Lower leg skin (tissue), 4 donors: ENCODE measurements at regions not wholly inside any gene's neighbourhood (a gene's known extent, or its start where the extent isn't known, plus 50 kb on each side); places are given as distances from the start of the nearest gene placed in this dataset.

Experiments used
- DNase-seq, 2 donors: peaks; one replicate each; pipeline ENCODE4 v3.0.0-alpha.2; 2019; ENCODE audit warnings: low spot score in 2 of 2
- H3K4me3 ChIP-seq: fragments of 200-600 bp; sonication (generic); 2 replicates; pipeline ENCODE4 v1.5.1; 2017; ENCODE audit warnings: mild to moderate bottlenecking, low read depth; ENCODE audit not compliant: poor library complexity, severe bottlenecking
- POLR2A ChIP-seq, 2 donors: fragments of 450-650 bp; IDR thresholded peaks; one replicate each; pipeline ENCODE4 v1.6.1; 2016 to 2017; ENCODE audit warnings: antibody characterized with exemption in 2 of 2, mild to moderate bottlenecking in 1 of 2, moderate library complexity in 1 of 2
- WGBS, 2 donors: methylation state at CpG; one replicate each; pipeline ENCODE4 v1.1.5; 2018; 5-methylcytosine and 5-hydroxymethylcytosine counted together
- intact Hi-C: fragments of 100-400 bp; cut with DNase I; formaldehyde crosslinking; loops from one replicate; pipeline ENCODE4 v1.15.0; 2023; ENCODE audit warnings: low total_unique reads
- TF ChIP-seq, protein P1 (sequence below), 3 donors: fragments of 450-650 bp; IDR thresholded peaks; one replicate each; pipeline ENCODE4 v1.5.1; 2016; ENCODE audit warnings: antibody characterized with exemption in 3 of 3, mild to moderate bottlenecking in 3 of 3, moderate library complexity in 2 of 3

DNA sequence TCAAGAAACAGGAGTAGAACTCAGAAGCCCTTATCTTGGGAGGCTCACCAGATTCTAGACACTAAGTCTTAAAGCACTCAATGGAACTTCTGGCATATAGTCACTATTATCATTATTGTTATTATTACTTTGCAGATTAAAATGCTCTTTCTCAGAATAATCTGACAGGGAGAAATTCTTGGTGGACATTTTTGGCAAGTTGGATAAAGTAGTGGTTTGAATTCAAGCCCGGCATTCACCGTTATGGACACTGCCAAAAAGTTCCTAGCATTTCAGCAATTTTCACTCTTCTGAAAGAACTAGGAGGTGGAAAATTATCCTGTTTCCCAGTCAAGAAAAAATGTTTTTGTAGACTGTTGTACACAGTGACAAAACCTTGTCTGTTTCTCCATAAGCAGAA, 179.6 kb upstream of the ISX start:
- intact Hi-C loops: no loop called here
- WGBS, 2 donors: 61 to 75% methylated on average over 2 of the region's 2 CpGs
- no peak overlapping the region for H3K4me3 ChIP-seq
- DNase-seq: no peak
- TF ChIP-seq, protein P1, sequence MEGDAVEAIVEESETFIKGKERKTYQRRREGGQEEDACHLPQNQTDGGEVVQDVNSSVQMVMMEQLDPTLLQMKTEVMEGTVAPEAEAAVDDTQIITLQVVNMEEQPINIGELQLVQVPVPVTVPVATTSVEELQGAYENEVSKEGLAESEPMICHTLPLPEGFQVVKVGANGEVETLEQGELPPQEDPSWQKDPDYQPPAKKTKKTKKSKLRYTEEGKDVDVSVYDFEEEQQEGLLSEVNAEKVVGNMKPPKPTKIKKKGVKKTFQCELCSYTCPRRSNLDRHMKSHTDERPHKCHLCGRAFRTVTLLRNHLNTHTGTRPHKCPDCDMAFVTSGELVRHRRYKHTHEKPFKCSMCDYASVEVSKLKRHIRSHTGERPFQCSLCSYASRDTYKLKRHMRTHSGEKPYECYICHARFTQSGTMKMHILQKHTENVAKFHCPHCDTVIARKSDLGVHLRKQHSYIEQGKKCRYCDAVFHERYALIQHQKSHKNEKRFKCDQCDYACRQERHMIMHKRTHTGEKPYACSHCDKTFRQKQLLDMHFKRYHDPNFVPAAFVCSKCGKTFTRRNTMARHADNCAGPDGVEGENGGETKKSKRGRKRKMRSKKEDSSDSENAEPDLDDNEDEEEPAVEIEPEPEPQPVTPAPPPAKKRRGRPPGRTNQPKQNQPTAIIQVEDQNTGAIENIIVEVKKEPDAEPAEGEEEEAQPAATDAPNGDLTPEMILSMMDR (IDR thresholded peaks at IDR 0.05): no peak
- TF ChIP-seq POLR2A (IDR thresholded peaks at IDR 0.05): no peak

DNA sequence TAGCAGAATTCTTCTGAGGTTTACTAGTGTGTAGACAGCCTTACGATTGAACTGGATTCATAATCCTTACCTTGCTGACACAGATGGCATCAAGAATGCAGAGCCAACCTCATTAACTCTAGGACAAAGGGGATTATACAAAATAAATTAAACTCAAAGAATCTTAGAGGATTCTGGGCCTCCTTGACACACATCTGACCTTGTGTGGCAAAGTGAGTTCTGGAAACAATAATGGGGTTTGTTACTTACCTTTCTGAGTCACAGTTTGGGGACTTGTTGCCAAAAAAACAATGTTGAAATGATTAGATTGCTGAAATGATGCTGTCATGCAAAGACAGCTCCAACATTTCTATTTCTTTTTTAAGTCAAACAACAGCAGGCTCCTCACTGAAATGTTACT, 179.1 kb upstream of the ISX start:
- WGBS, 2 donors: 41 to 56% methylated on average over 1 of the region's 1 CpG
- intact Hi-C loops: no loop called here
- no peak overlapping the region for H3K4me3 ChIP-seq
- TF ChIP-seq POLR2A (IDR thresholded peaks at IDR 0.05): no peak
- TF ChIP-seq, protein P1 (IDR thresholded peaks at IDR 0.05): no peak
- DNase-seq: no peak

DNA sequence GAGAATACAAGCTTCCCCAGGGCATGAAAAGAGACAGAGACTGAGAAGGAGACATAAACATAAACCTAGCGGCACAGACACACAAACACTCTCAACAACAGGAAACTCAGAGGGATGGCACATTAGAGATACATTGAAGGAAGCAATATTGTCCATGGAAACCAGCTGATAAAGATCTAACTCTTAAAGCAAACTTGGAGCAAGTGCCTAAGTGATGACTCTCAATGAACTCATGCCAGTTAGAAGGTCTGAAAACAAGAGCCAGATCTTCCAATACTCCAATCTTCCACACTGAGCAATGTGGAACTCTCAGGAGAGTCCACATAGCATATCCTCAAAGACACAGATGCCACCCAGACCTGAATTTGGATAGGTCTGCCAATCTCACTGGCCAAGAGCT, 168.8 kb upstream of the ISX start:
- intact Hi-C loops: no loop called here

DNA sequence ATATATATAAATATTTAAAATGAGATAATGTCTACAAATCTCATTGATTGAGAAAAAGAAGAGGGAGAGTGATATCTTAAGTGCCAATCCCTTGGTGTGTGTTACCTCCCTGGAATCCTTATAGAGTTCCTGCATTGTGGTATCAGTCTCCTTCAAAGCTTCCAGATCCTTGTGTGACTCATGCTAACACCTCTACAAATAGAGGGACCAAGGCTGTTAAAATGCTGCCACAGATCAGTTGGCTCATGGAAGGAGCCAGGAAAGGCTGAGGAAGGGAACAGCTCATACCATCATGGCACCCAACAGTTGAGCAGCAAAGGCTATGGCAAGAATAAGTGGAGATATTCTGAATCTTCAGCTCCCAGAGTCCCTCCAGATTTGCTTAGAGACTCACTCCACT, 163.6 kb upstream of the ISX start:
- no peak overlapping the region for H3K4me3 ChIP-seq
- intact Hi-C loops: no loop called here
- DNase-seq: no peak
- TF ChIP-seq POLR2A (IDR thresholded peaks at IDR 0.05): no peak
- TF ChIP-seq, protein P1 (IDR thresholded peaks at IDR 0.05): no peak

More for the DNA sequence above, 168.8 kb upstream of the ISX start:
- no peak for TF ChIP-seq POLR2A (IDR thresholded peaks at IDR 0.05)
- TF ChIP-seq, protein P1 (IDR thresholded peaks at IDR 0.05): no peak
- no peak for DNase-seq
- 38 to 67% methylated on average over 1 of the region's 1 CpG for WGBS, 2 donors
- no peak overlapping the region for H3K4me3 ChIP-seq

DNA sequence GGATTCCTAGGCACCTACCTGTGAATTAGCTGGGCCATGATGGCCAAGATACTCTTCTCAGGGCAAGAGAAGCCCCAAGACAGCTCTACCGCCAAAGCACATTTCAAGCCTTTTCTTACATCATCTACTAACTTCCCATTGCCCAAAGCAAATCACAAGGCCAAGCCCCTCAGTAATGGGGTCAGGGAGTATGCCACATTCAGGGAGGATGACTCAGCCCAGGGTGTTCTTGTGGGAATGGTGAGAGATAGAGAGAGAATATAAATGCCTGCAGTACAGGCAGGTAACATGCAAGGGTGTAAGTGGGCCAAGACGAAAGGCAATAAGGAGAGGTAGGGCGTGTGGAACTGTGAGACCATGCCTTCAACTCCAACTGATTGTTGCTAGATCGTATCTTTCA, 162.5 kb upstream of the ISX start:
- 75 to 79% methylated on average over 4 of the region's 4 CpGs for WGBS, 2 donors
- H3K4me3 ChIP-seq: no peak overlapping the region
- TF ChIP-seq, protein P1 (IDR thresholded peaks at IDR 0.05): no peak
- TF ChIP-seq POLR2A (IDR thresholded peaks at IDR 0.05): no peak
- intact Hi-C loops: no loop called here
- no peak for DNase-seq

DNA sequence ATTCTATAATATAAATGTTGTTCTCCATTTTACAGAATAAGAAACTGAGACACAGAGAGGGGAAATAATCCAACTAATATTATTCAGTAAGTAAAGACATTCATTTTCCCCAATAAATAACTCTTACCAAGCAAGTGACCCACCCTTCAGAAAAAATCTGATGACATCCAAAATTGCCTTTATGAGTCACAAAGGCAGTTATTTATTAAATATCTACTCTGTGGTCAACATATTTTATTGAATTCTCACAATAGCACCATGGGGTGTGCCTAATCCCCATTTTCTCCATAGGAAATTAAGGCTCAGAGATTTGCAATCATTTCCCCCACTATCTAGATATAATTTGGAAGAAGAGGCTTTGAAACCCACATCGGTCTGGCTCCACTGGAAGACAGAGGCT, 161.5 kb upstream of the ISX start:
- no peak for DNase-seq
- no peak overlapping the region for H3K4me3 ChIP-seq
- intact Hi-C loops: no loop called here
- WGBS, 2 donors: 78 to 79% methylated on average over 1 of the region's 1 CpG
- TF ChIP-seq POLR2A (IDR thresholded peaks at IDR 0.05): no peak
- TF ChIP-seq, protein P1 (IDR thresholded peaks at IDR 0.05): no peak
